ENCODE measurements at regions not wholly inside any gene's neighbourhood (a gene's known extent, or its start where the extent isn't known, plus 50 kb on each side); places are given as distances from the start of the nearest gene placed in this dataset.

GRCh38 chr2:146123256-146123655, 1603.3 kb upstream of the ZEB2 start:
- TF ChIP-seq CTCF (IDR thresholded peaks at IDR 0.05) (no peak), POLR2A (IDR thresholded peaks at IDR 0.05) (no peak)
